GM12878 (cell line): ENCODE measurements at regions not wholly inside any gene's neighbourhood (a gene's known extent, or its start where the extent isn't known, plus 50 kb on each side); places are given as distances from the start of the nearest gene placed in this dataset.

ENCODE experiments used
- ATAC-seq: fragments of 200-7000 bp; cut with Tn5 transposase; 3 replicates; pipeline ENCODE4 v1.9.1; 2020; ENCODE audit warnings: mild to moderate bottlenecking, moderate library complexity
- BruUV-seq: library from RNA; stranded (reverse); fragments of 400-500 nt; replicated peaks from 2 replicates; lab custom pipeline; 2021; lab: Mats Ljungman, UMichigan
- CTCF ChIA-PET: fragments of 300-600 bp; sonication (Branson Sonifier 250); formaldehyde crosslinking; extraction: SDS; loops from one replicate; lab custom pipeline; 2021; ENCODE audit warnings: inconsistent platforms; lab: Yijun Ruan, JAX
- POLR2A ChIA-PET: fragments of 350-600 bp; formaldehyde crosslinking; extraction: SDS; loops from one replicate; lab custom pipeline; 2021; ENCODE audit warnings: inconsistent platforms; lab: Charles Lee
- RAD21 ChIA-PET: fragments of 300-600 bp; sonication (Branson Sonifier 250); formaldehyde crosslinking; loops from one replicate; lab custom pipeline; 2023; ENCODE audit warnings: antibody characterized with exemption; ENCODE audit not compliant: unreplicated experiment; lab: Charles Lee
- SMC1A ChIA-PET: fragments of 300-600 bp; sonication (Branson Sonifier 250); formaldehyde crosslinking; loops from one replicate; lab custom pipeline; 2023; ENCODE audit not compliant: unreplicated experiment, uncharacterized antibody; lab: Charles Lee
- DNase-seq: peaks from one replicate; pipeline ENCODE4 v3.0.0-alpha.2; 2011; ENCODE audit warnings: low read depth, low spot score
- FAIRE-seq: peaks from 3 replicates; lab custom pipeline; 2011; peaks lifted over from hg19 to GRCh38; lab: Jason Lieb, UNC
- H2AFZ ChIP-seq: 2 replicates; pipeline ENCODE4 v1.6.0; 2011; ENCODE audit warnings: low read depth, low read length, control low read depth; ENCODE audit not compliant: control insufficient read depth
- H3K27ac ChIP-seq: 2 replicates; pipeline ENCODE4 v1.5.1; 2011; ENCODE audit warnings: control low read depth; ENCODE audit not compliant: control insufficient read depth, insufficient read depth
- H3K27me3 ChIP-seq, 2 experiments: replicated peaks in 1 of 2; 2 replicates each; pipeline versions ENCODE4 v1.6.0 to v1.6.1; 2011; ENCODE audit warnings: low read length in 1 of 2; ENCODE audit not compliant: control insufficient read depth in 2 of 2, insufficient read depth in 2 of 2
- H3K36me3 ChIP-seq, 2 experiments: 2 replicates each; pipeline ENCODE4 v1.5.1; 2011; ENCODE audit warnings: low read length in 1 of 2; ENCODE audit not compliant: control insufficient read depth in 2 of 2, insufficient read depth in 2 of 2
- H3K4me1 ChIP-seq: 2 replicates; pipeline ENCODE4 v1.6.1; 2011; ENCODE audit warnings: mild to moderate bottlenecking, low read length, moderate library complexity, mixed read lengths; ENCODE audit not compliant: control insufficient read depth, insufficient read depth
- H3K4me2 ChIP-seq: 2 replicates; pipeline ENCODE4 v1.6.0; 2011; ENCODE audit warnings: control low read depth; ENCODE audit not compliant: control insufficient read depth, insufficient read depth
- H3K4me3 ChIP-seq: fragments of 200-600 bp; sonication (generic); 2 replicates; pipeline ENCODE4 v1.5.1; 2016
- H3K79me2 ChIP-seq: 2 replicates; pipeline ENCODE4 v1.6.0; 2011; ENCODE audit warnings: low read length; ENCODE audit not compliant: control insufficient read depth, insufficient read depth
- H3K9ac ChIP-seq: 2 replicates; pipeline ENCODE4 v1.8.0; 2011; ENCODE audit warnings: low read length, control low read depth, mixed read lengths; ENCODE audit not compliant: control insufficient read depth, insufficient read depth
- H3K9me3 ChIP-seq: replicated peaks from 3 replicates; pipeline ENCODE4 v1.5.1; 2011; ENCODE audit warnings: mild to moderate bottlenecking, low read length; ENCODE audit not compliant: control insufficient read depth, insufficient read depth
- H4K20me1 ChIP-seq: 2 replicates; pipeline ENCODE4 v1.6.0; 2011; ENCODE audit not compliant: control insufficient read depth, insufficient read depth
- ASH2L ChIP-seq: fragments of 300-600, 200-600 bp; sonication (generic); IDR thresholded peaks from 2 replicates; pipeline ENCODE4 v1.6.1; 2017; ENCODE audit warnings: low read depth, mild to moderate bottlenecking, borderline replicate concordance
- BHLHE40 ChIP-seq, 2 experiments: fragments of 450-650 bp in 1 of 2; IDR thresholded peaks; 2 replicates each; pipeline ENCODE4 v1.6.1; 2011 to 2017; ENCODE audit warnings: low read depth in 2 of 2, borderline replicate concordance in 1 of 2, improper control_type of control experiment in 1 of 2, low read length in 1 of 2, mild to moderate bottlenecking in 1 of 2
- CBX3 ChIP-seq: fragments of 200-600 bp; sonication (generic); IDR thresholded peaks from 2 replicates; pipeline ENCODE4 v1.6.1; 2016; ENCODE audit warnings: low read depth, borderline replicate concordance
- DPF2 ChIP-seq: fragments of 450-650 bp; IDR thresholded peaks from 2 replicates; pipeline ENCODE4 v1.6.1; 2017; ENCODE audit warnings: mild to moderate bottlenecking
- HCFC1 ChIP-seq: fragments of 150-350 bp; IDR thresholded peaks from 2 replicates; pipeline ENCODE4 v1.6.1; 2014; ENCODE audit warnings: low read length
- HDGF ChIP-seq: fragments of 450-650 bp; IDR thresholded peaks from 2 replicates; pipeline ENCODE4 v1.6.1; 2016; ENCODE audit warnings: antibody characterized with exemption
- MYB ChIP-seq: fragments of 150-350 bp; IDR thresholded peaks from 2 replicates; pipeline ENCODE4 v1.6.1; 2014; ENCODE audit warnings: mild to moderate bottlenecking, low read depth, low read length, borderline replicate concordance
- NR2C1 ChIP-seq: fragments of 450-650 bp; IDR thresholded peaks from 2 replicates; pipeline ENCODE4 v1.6.1; 2017; ENCODE audit warnings: antibody characterized with exemption, mild to moderate bottlenecking, moderate library complexity
- POLR2A ChIP-seq: IDR thresholded peaks from 2 replicates; pipeline ENCODE4 v1.6.1; 2011; ENCODE audit warnings: low read depth, mild to moderate bottlenecking, low read length
- RBBP5 ChIP-seq: fragments of 200-600 bp; sonication (generic); conservative IDR thresholded peaks from 2 replicates; pipeline ENCODE4 v1.6.1; 2016
- RUNX3 ChIP-seq: IDR thresholded peaks from 2 replicates; pipeline ENCODE4 v1.6.1; 2012; ENCODE audit warnings: low read length, inconsistent platforms
- SIN3A ChIP-seq: IDR thresholded peaks from 2 replicates; pipeline ENCODE4 v1.6.1; 2012; ENCODE audit warnings: low read depth, low read length, improper control_type of control experiment
- TBL1XR1 ChIP-seq: IDR thresholded peaks from 2 replicates; pipeline ENCODE4 v1.6.1; 2012; ENCODE audit warnings: low read depth, low read length, improper control_type of control experiment
- WGBS: methylation state at CpG from one replicate; pipeline ENCODE4 v1.1.6; 2016; ENCODE audit warnings: low lambda C conversion rate; ENCODE audit not compliant: insufficient replicate concordance, insufficient coverage; ENCODE audit errors: missing lambda C conversion rate; 5-methylcytosine and 5-hydroxymethylcytosine counted together
- in situ Hi-C: fragments of 300-500 bp; cut with MboI; formaldehyde crosslinking; loops from 9 replicates; pipeline ENCODE4 v1.14.3; 2018; ENCODE audit warnings: mixed read lengths
- intact Hi-C: fragments of 100-400 bp; cut with micrococcal nuclease; formaldehyde crosslinking; loops from one replicate; pipeline ENCODE4 v1.14.2; 2022; ENCODE audit not compliant: unreplicated experiment
- TF ChIP-seq, protein P1 (sequence below): fragments of 450-650 bp; IDR thresholded peaks from 2 replicates; pipeline ENCODE4 v1.6.1; 2017; ENCODE audit warnings: mild to moderate bottlenecking, moderate library complexity
- TF ChIP-seq, protein P2 (sequence below): fragments of 450-650 bp; IDR thresholded peaks from 2 replicates; pipeline ENCODE4 v1.6.1; 2017; ENCODE audit warnings: borderline replicate concordance
- TF ChIP-seq, protein P3 (sequence below): IDR thresholded peaks from 2 replicates; pipeline ENCODE4 v1.6.1; 2012; ENCODE audit warnings: low read depth, low read length, improper control_type of control experiment

DNA sequence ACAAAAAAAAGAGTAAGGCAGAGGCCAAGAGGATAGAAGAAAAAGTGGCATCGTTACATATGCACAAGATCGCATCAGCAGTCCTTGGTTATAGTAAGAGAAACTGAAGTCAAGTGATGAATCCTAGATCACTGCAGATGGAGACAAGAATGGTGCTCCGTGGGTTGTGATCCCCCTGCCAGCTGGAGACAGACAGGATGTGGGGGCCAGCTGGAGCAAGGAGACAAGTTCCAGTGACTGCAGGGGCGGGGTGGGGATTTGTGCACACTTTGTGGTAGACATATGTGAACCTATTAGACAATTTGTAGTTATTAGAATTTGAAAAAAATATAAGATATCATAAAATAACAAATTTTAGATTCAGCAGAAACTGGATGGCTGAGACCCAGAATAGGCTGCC lies 697.9 kb upstream of the ADAMTS16 start:
- TF ChIP-seq HDGF: no peak
- TF ChIP-seq RUNX3: no peak
- TF ChIP-seq POLR2A: no peak
- no peak for TF ChIP-seq ASH2L
- no peak for TF ChIP-seq BHLHE40 (IDR thresholded peaks at IDR 0.05; ENCODE audit: borderline replicate concordance in 1 of 2, low read depth in 2 of 2, low read length in 1 of 2)
- TF ChIP-seq HCFC1: no peak
- TF ChIP-seq, protein P1, sequence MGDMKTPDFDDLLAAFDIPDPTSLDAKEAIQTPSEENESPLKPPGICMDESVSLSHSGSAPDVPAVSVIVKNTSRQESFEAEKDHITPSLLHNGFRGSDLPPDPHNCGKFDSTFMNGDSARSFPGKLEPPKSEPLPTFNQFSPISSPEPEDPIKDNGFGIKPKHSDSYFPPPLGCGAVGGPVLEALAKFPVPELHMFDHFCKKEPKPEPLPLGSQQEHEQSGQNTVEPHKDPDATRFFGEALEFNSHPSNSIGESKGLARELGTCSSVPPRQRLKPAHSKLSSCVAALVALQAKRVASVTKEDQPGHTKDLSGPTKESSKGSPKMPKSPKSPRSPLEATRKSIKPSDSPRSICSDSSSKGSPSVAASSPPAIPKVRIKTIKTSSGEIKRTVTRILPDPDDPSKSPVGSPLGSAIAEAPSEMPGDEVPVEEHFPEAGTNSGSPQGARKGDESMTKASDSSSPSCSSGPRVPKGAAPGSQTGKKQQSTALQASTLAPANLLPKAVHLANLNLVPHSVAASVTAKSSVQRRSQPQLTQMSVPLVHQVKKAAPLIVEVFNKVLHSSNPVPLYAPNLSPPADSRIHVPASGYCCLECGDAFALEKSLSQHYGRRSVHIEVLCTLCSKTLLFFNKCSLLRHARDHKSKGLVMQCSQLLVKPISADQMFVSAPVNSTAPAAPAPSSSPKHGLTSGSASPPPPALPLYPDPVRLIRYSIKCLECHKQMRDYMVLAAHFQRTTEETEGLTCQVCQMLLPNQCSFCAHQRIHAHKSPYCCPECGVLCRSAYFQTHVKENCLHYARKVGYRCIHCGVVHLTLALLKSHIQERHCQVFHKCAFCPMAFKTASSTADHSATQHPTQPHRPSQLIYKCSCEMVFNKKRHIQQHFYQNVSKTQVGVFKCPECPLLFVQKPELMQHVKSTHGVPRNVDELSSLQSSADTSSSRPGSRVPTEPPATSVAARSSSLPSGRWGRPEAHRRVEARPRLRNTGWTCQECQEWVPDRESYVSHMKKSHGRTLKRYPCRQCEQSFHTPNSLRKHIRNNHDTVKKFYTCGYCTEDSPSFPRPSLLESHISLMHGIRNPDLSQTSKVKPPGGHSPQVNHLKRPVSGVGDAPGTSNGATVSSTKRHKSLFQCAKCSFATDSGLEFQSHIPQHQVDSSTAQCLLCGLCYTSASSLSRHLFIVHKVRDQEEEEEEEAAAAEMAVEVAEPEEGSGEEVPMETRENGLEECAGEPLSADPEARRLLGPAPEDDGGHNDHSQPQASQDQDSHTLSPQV: no peak
- TF ChIP-seq NR2C1: no peak
- TF ChIP-seq, protein P2, sequence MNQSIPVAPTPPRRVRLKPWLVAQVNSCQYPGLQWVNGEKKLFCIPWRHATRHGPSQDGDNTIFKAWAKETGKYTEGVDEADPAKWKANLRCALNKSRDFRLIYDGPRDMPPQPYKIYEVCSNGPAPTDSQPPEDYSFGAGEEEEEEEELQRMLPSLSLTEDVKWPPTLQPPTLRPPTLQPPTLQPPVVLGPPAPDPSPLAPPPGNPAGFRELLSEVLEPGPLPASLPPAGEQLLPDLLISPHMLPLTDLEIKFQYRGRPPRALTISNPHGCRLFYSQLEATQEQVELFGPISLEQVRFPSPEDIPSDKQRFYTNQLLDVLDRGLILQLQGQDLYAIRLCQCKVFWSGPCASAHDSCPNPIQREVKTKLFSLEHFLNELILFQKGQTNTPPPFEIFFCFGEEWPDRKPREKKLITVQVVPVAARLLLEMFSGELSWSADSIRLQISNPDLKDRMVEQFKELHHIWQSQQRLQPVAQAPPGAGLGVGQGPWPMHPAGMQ: no peak
- TF ChIP-seq, protein P3, sequence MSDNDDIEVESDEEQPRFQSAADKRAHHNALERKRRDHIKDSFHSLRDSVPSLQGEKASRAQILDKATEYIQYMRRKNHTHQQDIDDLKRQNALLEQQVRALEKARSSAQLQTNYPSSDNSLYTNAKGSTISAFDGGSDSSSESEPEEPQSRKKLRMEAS: no peak
- no peak for TF ChIP-seq DPF2
- TF ChIP-seq RBBP5: no peak
- no peak for TF ChIP-seq CBX3
- TF ChIP-seq TBL1XR1: no peak
- TF ChIP-seq MYB: no peak
- TF ChIP-seq SIN3A: no peak
- no peaks in the 10 kb centered on the region for H3K4me1 ChIP-seq
- POLR2A ChIA-PET: no interaction called here
- H4K20me1 ChIP-seq: no peaks in the 10 kb centered on the region
- WGBS: 43% methylated on average over 4 of the region's 4 CpGs
- ATAC-seq: no peak
- H3K27ac ChIP-seq: no peak overlapping the region
- no peak for FAIRE-seq
- CTCF ChIA-PET: no interaction called here
- in situ Hi-C loops (no loop called here), intact Hi-C loops (no loop called here)
- no peaks in the 10 kb centered on the region for H3K79me2 ChIP-seq
- no peak overlapping the region for H3K4me3 ChIP-seq
- RAD21 ChIA-PET: no interaction called here
- SMC1A ChIA-PET: no interaction called here
- no peak for DNase-seq
- no peak overlapping the region for H3K9ac ChIP-seq
- no peaks in the 10 kb centered on the region for H3K36me3 ChIP-seq
- H3K9me3 ChIP-seq: no peaks in the 10 kb centered on the region
- BruUV-seq: no TSS peak
- H3K27me3 ChIP-seq: no peaks in the 10 kb centered on the region
- no peak overlapping the region for H3K4me2 ChIP-seq
- no peak overlapping the region for H2AFZ ChIP-seq
